NCI-H146 (cell line): ENCODE measurements at regions not wholly inside any gene's neighbourhood (a gene's known extent, or its start where the extent isn't known, plus 50 kb on each side); places are given as distances from the start of the nearest gene placed in this dataset.

ENCODE experiments used
- DNase-seq: peaks from one replicate; lab custom pipeline; 2025; lab: John Stamatoyannopoulos, UW

GRCh38 chr19:34109596-34109995 lies 62.7 kb upstream of the LSM14A start:
- no peak for DNase-seq

GRCh38 chr19:34118879-34119748 lies 53.2 kb upstream of the LSM14A start:
- DNase-seq: no peak

- DNase-seq: no peak
Measured at GRCh38 chr19:34120141-34120540, 52.2 kb upstream of the LSM14A start.

GRCh38 chr19:34120846-34121639 lies 51.3 kb upstream of the LSM14A start:
- no peak for DNase-seq
